ENCODE measurements at regions not wholly inside any gene's neighbourhood (a gene's known extent, or its start where the extent isn't known, plus 50 kb on each side); places are given as distances from the start of the nearest gene placed in this dataset.

DNA sequence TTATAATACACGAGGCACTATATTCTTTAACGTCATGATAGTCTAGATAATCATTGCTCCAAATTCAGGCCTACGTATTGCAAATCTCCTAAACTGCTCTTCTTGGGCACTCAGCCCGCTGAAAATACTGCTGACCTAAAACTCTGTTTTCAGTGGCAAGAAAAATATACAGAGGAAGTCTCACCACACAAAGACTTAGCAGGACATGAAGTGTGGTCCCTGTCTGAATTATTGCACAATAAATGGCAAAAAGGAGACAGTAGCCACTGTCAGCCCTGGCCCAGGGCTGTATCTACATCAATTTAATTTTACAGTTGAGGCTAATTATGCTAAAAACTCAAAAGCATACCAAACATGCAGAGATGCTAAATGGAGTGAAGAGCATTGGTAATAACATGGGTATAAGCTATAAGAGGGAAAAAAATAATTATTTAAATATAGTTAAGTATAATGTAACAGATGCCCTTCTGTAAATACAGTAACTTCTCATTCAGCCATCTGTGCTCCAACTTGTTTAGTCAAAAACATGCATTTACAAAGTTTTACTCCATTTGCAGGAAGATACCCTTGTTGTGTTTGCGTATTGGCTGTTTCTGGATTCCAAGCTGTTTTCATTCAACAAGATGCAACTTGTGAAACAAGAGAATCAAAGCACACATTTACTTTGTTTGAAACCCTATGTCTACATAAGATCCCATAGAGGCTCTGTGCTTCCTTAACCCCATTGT, 800.0 kb upstream of the LUZP2 start:
- no peak overlapping the region for H3K4me2 ChIP-seq (ENCODE audit: low read length)
- no peaks in the 10 kb centered on the region for H3K36me3 ChIP-seq (ENCODE audit: insufficient read depth, low read length)
- H3K27me3 ChIP-seq (ENCODE audit: control insufficient read depth, insufficient read depth, low read length): no peaks in the 10 kb centered on the region
- H3K4me3 ChIP-seq (ENCODE audit: low read length): no peak overlapping the region
- H3K4me1 ChIP-seq (ENCODE audit: control insufficient read depth, insufficient read depth, low read length): no peaks in the 10 kb centered on the region
- no peak overlapping the region for H3K9ac ChIP-seq (ENCODE audit: low read depth, low read length)
- H3K9me3 ChIP-seq (replicated peaks; ENCODE audit: low read length): no peaks in the 10 kb centered on the region

DNA sequence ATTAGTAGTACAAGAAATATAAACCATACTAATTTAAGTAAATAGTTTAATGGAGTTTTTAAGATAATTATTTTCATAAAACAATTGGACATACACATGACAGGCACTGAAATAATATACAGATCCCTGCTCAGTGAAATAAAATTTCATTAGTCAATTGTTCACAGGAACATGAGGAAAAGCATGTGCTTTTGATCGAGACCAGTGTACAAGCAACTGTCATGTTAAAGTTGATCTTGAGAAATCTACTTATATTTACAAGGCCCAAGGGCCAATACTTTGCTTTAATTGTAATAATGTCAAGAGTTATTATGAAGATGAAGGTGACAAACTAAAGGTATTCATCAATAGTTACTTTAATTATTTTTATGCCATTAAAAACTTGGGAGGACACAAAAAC, 792.7 kb upstream of the LUZP2 start:
- Histone ChIP-seq H3K4me2 (ENCODE audit: low read length) (no peak overlapping the region), H3K36me3 (ENCODE audit: insufficient read depth, low read length) (no peaks in the 10 kb centered on the region), H3K9ac (ENCODE audit: low read depth, low read length) (no peak overlapping the region), H3K4me1 (ENCODE audit: control insufficient read depth, insufficient read depth, low read length) (no peaks in the 10 kb centered on the region), H3K9me3 (replicated peaks; ENCODE audit: low read length) (no peaks in the 10 kb centered on the region), H3K27me3 (ENCODE audit: control insufficient read depth, insufficient read depth, low read length) (no peaks in the 10 kb centered on the region), H3K4me3 (ENCODE audit: low read length) (no peak overlapping the region)

DNA sequence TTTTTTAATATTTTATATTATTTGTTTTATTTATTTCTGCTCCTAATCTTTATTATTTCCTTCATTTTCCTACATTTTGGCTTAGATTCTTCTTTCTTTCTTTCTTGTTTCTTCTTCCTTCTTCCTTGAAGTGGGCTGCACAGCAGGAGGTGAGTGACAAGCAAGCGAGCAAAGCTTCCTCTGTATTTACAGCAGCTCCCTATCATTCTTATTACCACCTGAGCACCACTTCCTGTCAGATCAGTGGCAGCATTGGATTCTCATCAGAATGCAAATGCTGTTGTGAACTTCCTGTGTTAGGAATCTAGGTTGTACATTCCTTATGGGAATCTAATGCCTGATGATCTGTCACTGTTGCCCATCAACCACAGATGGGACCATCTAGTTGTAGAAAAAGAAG, 784.9 kb upstream of the LUZP2 start:
- H3K4me3 ChIP-seq (ENCODE audit: low read length): no peak overlapping the region
- H3K4me1 ChIP-seq (ENCODE audit: control insufficient read depth, insufficient read depth, low read length): no peaks in the 10 kb centered on the region
- no peaks in the 10 kb centered on the region for H3K9me3 ChIP-seq (replicated peaks; ENCODE audit: low read length)
- H3K9ac ChIP-seq (ENCODE audit: low read depth, low read length): no peak overlapping the region
- H3K4me2 ChIP-seq (ENCODE audit: low read length): no peak overlapping the region
- H3K36me3 ChIP-seq (ENCODE audit: insufficient read depth, low read length): no peaks in the 10 kb centered on the region
- H3K27me3 ChIP-seq (ENCODE audit: control insufficient read depth, insufficient read depth, low read length): no peaks in the 10 kb centered on the region

DNA sequence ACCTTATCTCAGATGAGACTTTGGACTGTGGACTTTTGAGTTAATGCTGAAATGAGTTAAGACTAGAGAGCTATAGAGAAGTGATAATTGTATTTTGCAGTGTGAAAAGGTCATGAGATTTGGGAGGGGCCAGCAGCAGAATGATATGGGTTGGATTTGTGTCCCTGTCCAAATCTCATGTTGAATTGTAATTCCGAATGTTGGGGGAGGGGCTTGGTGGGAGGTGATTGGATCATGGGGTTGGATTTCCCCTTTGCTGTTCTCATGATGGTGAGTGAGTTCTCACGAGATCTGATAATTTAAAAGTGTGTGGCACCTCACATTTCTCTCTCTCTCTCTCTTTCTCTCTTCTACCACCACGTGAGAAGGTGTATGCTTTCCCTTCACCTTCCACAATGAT, 777.8 kb upstream of the LUZP2 start:
- Histone ChIP-seq H3K27me3 (ENCODE audit: control insufficient read depth, insufficient read depth, low read length) (no peaks in the 10 kb centered on the region), H3K9me3 (replicated peaks; ENCODE audit: low read length) (peaks cover 3% of the 10 kb centered on the region), H3K4me3 (ENCODE audit: low read length) (no peak overlapping the region), H3K4me2 (ENCODE audit: low read length) (no peak overlapping the region), H3K36me3 (ENCODE audit: insufficient read depth, low read length) (no peaks in the 10 kb centered on the region), H3K4me1 (ENCODE audit: control insufficient read depth, insufficient read depth, low read length) (no peaks in the 10 kb centered on the region), H3K9ac (ENCODE audit: low read depth, low read length) (no peak overlapping the region)

DNA sequence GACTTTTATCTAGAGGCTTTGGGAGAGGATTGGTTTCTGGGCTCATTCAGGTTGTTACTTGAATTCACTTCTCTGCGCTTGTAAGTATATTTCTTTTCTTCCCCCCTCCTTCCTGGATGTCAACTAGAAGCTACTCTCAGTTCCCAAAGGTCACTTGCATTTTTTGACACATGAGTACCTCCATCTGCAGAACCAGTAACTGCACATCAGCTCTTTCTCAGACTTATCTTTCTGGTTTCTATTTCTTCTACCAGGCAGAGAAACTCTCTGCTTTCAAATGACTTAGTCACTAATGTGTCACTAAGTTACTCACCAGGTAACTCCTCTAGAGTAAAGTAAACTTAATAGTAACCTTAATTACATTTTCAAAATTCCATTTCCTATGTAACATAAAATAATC, 773.0 kb upstream of the LUZP2 start:
- Histone ChIP-seq H3K4me2 (ENCODE audit: low read length) (no peak overlapping the region), H3K36me3 (ENCODE audit: insufficient read depth, low read length) (no peaks in the 10 kb centered on the region), H3K4me1 (ENCODE audit: control insufficient read depth, insufficient read depth, low read length) (peaks cover 3% of the 10 kb centered on the region), H3K27me3 (ENCODE audit: control insufficient read depth, insufficient read depth, low read length) (no peaks in the 10 kb centered on the region), H3K9me3 (replicated peaks; ENCODE audit: low read length) (no peaks in the 10 kb centered on the region), H3K4me3 (ENCODE audit: low read length) (no peak overlapping the region), H3K9ac (ENCODE audit: low read depth, low read length) (no peak overlapping the region)

DNA sequence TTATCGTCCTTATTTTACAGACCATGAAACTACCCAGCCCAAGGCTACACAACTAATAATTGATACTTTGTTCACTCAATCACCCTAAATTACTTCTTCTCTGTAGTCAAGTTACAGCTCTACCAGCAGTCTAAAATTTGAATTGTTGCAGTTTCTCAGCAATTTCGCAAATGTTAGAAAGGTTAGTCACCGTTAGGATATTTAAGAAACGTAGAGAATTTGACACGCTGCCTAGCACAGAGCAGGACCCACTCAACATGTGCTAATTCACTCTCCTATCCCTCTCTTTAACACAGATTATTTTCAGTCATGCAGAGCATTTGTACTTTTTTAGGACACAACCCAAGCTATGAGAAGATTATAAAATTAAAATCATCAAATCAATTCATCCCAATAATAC, 771.1 kb upstream of the LUZP2 start:
- H3K9me3 ChIP-seq (replicated peaks; ENCODE audit: low read length): no peaks in the 10 kb centered on the region
- peaks cover 3% of the 10 kb centered on the region for H3K4me1 ChIP-seq (ENCODE audit: control insufficient read depth, insufficient read depth, low read length)
- no peaks in the 10 kb centered on the region for H3K36me3 ChIP-seq (ENCODE audit: insufficient read depth, low read length)
- H3K27me3 ChIP-seq (ENCODE audit: control insufficient read depth, insufficient read depth, low read length): no peaks in the 10 kb centered on the region
- H3K9ac ChIP-seq (ENCODE audit: low read depth, low read length): peak overlapping the region; percentile 15
- H3K4me3 ChIP-seq (ENCODE audit: low read length): no peak overlapping the region
- peak overlapping the region; percentile 30 for H3K4me2 ChIP-seq (ENCODE audit: low read length)

DNA sequence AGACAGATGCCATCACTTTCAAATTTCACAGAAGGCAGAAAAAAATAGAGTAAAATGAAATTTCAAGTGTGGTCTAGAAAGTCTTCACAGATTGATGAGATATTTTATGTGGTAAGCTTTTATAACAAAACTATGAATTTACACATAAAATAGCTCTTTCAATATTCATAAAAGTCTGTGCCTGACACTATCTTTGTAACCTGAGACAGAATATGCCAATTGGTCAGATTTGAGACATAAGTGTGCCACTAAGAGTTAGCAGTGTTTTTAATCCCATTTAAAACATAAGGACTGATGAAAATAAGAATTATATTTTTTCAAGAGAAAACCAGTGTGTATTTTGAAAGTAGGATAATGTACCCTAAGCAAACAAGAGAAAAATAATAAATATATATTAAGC, 769.5 kb upstream of the LUZP2 start:
- no peaks in the 10 kb centered on the region for H3K36me3 ChIP-seq (ENCODE audit: insufficient read depth, low read length)
- H3K4me2 ChIP-seq (ENCODE audit: low read length): no peak overlapping the region
- peaks cover 3% of the 10 kb centered on the region for H3K4me1 ChIP-seq (ENCODE audit: control insufficient read depth, insufficient read depth, low read length)
- no peak overlapping the region for H3K4me3 ChIP-seq (ENCODE audit: low read length)
- H3K9ac ChIP-seq (ENCODE audit: low read depth, low read length): no peak overlapping the region
- no peaks in the 10 kb centered on the region for H3K27me3 ChIP-seq (ENCODE audit: control insufficient read depth, insufficient read depth, low read length)
- no peaks in the 10 kb centered on the region for H3K9me3 ChIP-seq (replicated peaks; ENCODE audit: low read length)

DNA sequence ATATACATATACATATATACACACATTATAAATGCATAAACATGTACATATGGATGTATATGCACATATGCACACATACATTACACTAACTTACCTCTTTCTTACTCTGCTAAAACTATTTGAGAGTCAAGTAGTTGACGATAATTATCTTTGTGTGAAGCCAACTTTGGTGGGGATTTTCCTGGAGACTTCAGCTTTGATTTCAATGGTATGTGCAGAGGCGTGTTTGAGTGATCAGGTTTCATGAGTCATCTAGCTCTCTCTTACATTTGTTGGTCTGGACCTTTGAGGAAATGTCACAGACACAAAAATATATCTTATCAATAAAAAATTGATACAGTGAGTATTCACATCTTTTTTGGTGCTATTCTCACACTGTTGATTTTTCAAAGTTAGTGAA, 769.1 kb upstream of the LUZP2 start:
- Histone ChIP-seq H3K36me3 (ENCODE audit: insufficient read depth, low read length) (no peaks in the 10 kb centered on the region), H3K4me1 (ENCODE audit: control insufficient read depth, insufficient read depth, low read length) (peaks cover 3% of the 10 kb centered on the region), H3K4me2 (ENCODE audit: low read length) (no peak overlapping the region), H3K27me3 (ENCODE audit: control insufficient read depth, insufficient read depth, low read length) (no peaks in the 10 kb centered on the region), H3K9me3 (replicated peaks; ENCODE audit: low read length) (no peaks in the 10 kb centered on the region), H3K9ac (ENCODE audit: low read depth, low read length) (no peak overlapping the region), H3K4me3 (ENCODE audit: low read length) (no peak overlapping the region)

DNA sequence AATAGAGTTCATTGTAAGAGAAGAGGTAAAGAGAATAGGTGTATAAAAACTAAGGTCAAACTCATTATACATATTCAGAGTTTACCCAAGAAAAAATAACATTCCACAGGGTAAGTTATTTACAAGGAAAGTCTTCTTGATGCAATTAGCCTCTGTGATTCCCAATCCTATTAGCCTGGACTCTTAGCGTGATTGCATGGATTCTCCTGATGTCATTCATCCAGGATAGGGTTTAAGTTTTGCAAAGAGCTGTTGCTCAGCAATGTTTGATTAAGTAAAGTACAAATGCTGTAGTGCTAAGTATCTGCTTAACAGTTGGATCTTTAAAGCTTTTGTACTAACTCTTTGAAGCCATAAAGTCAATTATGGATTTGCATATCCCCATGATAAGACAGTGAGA, 767.8 kb upstream of the LUZP2 start:
- H3K36me3 ChIP-seq (ENCODE audit: insufficient read depth, low read length): no peaks in the 10 kb centered on the region
- no peak overlapping the region for H3K9ac ChIP-seq (ENCODE audit: low read depth, low read length)
- H3K27me3 ChIP-seq (ENCODE audit: control insufficient read depth, insufficient read depth, low read length): no peaks in the 10 kb centered on the region
- H3K4me2 ChIP-seq (ENCODE audit: low read length): no peak overlapping the region
- H3K4me3 ChIP-seq (ENCODE audit: low read length): no peak overlapping the region
- H3K9me3 ChIP-seq (replicated peaks; ENCODE audit: low read length): no peaks in the 10 kb centered on the region
- peaks cover 3% of the 10 kb centered on the region for H3K4me1 ChIP-seq (ENCODE audit: control insufficient read depth, insufficient read depth, low read length)

DNA sequence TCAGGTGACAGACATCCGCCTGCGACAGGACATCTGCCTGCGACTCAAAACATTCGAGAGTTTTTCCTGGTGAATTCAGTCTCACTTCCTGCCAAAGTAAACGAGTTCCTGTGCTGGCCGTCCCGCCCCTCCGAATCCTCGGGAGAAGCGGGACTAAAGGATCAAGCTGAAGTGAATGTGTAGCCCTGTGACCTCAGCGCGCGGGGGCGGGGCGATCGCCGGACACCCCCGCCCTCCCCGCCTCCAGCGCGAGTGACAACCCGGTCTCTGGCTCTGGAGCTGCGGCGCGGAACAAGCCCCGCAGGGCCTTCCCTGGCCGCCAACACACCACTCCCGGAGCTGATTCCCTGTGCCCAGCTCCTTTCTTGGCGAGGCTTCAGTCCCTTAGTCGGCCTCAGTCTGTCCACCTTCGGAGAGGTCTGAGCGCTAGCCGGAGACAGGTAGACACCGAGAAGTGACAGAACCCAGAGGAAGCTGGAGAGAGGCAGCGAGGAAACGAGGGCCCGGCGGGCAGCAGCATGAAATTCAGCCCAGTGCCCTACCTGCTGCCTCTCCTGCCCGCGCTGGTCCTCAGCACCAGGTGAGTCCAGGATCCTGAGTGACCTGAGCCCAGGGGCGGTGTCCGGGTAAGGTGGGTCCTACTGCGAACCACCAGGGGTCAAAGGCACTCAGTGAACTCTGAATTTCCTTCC, 766.4 kb upstream of the LUZP2 start:
- Histone ChIP-seq H3K9me3 (replicated peaks; ENCODE audit: low read length) (no peaks in the 10 kb centered on the region), H3K4me1 (ENCODE audit: control insufficient read depth, insufficient read depth, low read length) (peaks cover 1% of the 10 kb centered on the region), H3K9ac (ENCODE audit: low read depth, low read length) (no peak overlapping the region), H3K27me3 (ENCODE audit: control insufficient read depth, insufficient read depth, low read length) (no peaks in the 10 kb centered on the region), H3K4me2 (ENCODE audit: low read length) (no peak overlapping the region), H3K36me3 (ENCODE audit: insufficient read depth, low read length) (no peaks in the 10 kb centered on the region), H3K4me3 (ENCODE audit: low read length) (no peak overlapping the region)

DNA sequence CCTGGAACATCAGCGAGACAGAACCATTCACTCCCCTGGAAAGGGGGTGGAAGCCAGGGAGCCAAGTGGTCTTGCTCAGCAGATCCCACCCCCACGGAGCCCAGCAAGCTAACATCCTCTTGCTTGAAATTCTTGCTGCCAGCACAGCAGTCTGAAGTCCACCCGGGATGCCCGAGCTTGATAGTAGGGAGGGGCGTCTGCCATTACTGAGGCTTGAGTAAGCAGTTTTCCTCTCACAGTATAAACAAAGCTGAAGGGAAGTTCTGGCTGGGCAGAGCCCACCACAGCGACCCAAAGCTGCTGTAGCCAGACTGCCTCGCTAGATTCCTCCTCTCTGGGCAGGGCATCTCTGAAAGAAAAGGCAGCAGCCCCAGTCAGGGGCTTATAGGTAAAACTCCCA, 764.8 kb upstream of the LUZP2 start:
- no peaks in the 10 kb centered on the region for H3K36me3 ChIP-seq (ENCODE audit: insufficient read depth, low read length)
- no peak overlapping the region for H3K4me3 ChIP-seq (ENCODE audit: low read length)
- H3K4me2 ChIP-seq (ENCODE audit: low read length): no peak overlapping the region
- H3K9me3 ChIP-seq (replicated peaks; ENCODE audit: low read length): no peaks in the 10 kb centered on the region
- no peaks in the 10 kb centered on the region for H3K27me3 ChIP-seq (ENCODE audit: control insufficient read depth, insufficient read depth, low read length)
- no peak overlapping the region for H3K9ac ChIP-seq (ENCODE audit: low read depth, low read length)
- no peaks in the 10 kb centered on the region for H3K4me1 ChIP-seq (ENCODE audit: control insufficient read depth, insufficient read depth, low read length)

DNA sequence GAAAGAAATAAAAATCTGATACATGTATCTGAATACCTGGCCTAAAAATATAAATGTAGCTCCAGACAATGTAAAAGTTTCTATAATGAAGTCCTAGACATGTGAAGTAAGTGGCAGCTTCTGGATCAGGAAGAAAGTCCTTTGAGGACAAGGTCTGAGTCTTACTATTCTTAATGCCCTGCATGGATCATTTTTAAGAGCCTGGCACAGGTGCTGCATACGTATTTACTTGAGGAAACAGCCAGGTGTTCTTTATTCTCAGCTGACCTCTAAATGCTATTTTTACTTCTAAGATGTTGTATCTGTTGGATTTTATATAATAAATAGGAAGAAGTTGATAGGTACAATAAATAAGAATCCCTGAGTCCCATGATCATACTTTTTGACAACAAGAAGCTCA, 750.0 kb upstream of the LUZP2 start:
- no peaks in the 10 kb centered on the region for H3K36me3 ChIP-seq (ENCODE audit: insufficient read depth, low read length)
- no peak overlapping the region for H3K9ac ChIP-seq (ENCODE audit: low read depth, low read length)
- H3K4me3 ChIP-seq (ENCODE audit: low read length): no peak overlapping the region
- no peaks in the 10 kb centered on the region for H3K27me3 ChIP-seq (ENCODE audit: control insufficient read depth, insufficient read depth, low read length)
- no peaks in the 10 kb centered on the region for H3K9me3 ChIP-seq (replicated peaks; ENCODE audit: low read length)
- H3K4me1 ChIP-seq (ENCODE audit: control insufficient read depth, insufficient read depth, low read length): no peaks in the 10 kb centered on the region
- H3K4me2 ChIP-seq (ENCODE audit: low read length): no peak overlapping the region

All from skeletal muscle satellite cell (primary cell).